Loucy (cell line): ENCODE measurements at regions not wholly inside any gene's neighbourhood (a gene's known extent, or its start where the extent isn't known, plus 50 kb on each side); places are given as distances from the start of the nearest gene placed in this dataset.

Experiments
- EZH2phosphoT487 ChIP-seq: fragments of 200-600 bp; IDR thresholded peaks from 2 replicates; pipeline ENCODE4 v1.6.1; 2018; ENCODE audit warnings: antibody characterized with exemption, mild to moderate bottlenecking, moderate library complexity, borderline replicate concordance
- TF ChIP-seq, protein P1 (sequence below): fragments of 200-600 bp; sonication (generic); conservative IDR thresholded peaks from 2 replicates; pipeline ENCODE4 v1.5.1; 2014; ENCODE audit warnings: mild to moderate bottlenecking, antibody characterized with exemption, low read length

DNA sequence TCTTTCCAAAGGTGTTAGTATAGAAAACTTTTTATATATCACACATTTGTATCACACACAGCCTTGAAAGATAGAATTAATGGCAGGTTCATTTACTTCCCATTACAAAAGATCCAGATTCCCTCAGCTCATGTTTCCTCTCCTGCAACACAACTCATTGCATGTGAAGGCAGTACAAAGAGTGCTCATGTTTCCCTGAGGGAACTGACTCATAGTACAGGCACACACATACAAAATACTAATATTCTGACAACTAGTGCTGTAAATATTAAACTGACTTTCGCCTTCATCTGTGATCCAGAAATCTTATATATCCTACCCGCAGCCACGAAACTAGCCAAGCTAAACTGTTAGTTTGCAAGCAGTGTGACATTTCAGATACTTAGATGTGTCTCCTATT lies 819.8 kb upstream of the PCDH7 start:
- TF ChIP-seq, protein P1, sequence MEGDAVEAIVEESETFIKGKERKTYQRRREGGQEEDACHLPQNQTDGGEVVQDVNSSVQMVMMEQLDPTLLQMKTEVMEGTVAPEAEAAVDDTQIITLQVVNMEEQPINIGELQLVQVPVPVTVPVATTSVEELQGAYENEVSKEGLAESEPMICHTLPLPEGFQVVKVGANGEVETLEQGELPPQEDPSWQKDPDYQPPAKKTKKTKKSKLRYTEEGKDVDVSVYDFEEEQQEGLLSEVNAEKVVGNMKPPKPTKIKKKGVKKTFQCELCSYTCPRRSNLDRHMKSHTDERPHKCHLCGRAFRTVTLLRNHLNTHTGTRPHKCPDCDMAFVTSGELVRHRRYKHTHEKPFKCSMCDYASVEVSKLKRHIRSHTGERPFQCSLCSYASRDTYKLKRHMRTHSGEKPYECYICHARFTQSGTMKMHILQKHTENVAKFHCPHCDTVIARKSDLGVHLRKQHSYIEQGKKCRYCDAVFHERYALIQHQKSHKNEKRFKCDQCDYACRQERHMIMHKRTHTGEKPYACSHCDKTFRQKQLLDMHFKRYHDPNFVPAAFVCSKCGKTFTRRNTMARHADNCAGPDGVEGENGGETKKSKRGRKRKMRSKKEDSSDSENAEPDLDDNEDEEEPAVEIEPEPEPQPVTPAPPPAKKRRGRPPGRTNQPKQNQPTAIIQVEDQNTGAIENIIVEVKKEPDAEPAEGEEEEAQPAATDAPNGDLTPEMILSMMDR: no peak
- no peak for TF ChIP-seq EZH2phosphoT487
